ENCODE measurements at regions not wholly inside any gene's neighbourhood (a gene's known extent, or its start where the extent isn't known, plus 50 kb on each side); places are given as distances from the start of the nearest gene placed in this dataset.

DNA sequence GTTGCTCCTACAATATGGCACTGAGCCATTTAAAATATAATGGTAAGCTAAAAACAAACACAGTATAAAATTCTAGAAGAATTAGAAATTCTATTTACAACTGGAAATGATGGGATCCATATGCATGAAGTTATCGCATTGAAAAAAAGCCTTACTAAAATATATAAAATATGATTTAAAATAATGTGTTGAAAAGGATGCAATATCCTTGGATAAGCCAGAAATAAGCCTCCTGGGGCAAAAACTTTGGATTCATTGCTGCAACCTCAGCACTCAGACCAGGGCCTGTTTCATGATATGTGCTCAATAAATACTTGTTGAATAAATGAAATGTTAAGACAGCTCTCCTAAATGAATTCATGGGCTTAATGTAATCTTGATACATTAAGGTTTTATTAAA is 170.2 kb downstream of the SEM1 start:
- Mint-ChIP-seq H3K4me3 (no peak overlapping the region), H3K36me3 (no peaks in the 10 kb centered on the region), H3K27ac (no peak overlapping the region), H3K27me3 (peaks cover under 1% of the 10 kb centered on the region), H3K4me1 (ENCODE audit: unreplicated experiment) (no peaks in the 10 kb centered on the region), H3K9me3 (peaks cover 5% of the 10 kb centered on the region)
- no peak for DNase-seq (ENCODE audit: extremely low spot score, unreplicated experiment)
- TF ChIP-seq, protein P1, sequence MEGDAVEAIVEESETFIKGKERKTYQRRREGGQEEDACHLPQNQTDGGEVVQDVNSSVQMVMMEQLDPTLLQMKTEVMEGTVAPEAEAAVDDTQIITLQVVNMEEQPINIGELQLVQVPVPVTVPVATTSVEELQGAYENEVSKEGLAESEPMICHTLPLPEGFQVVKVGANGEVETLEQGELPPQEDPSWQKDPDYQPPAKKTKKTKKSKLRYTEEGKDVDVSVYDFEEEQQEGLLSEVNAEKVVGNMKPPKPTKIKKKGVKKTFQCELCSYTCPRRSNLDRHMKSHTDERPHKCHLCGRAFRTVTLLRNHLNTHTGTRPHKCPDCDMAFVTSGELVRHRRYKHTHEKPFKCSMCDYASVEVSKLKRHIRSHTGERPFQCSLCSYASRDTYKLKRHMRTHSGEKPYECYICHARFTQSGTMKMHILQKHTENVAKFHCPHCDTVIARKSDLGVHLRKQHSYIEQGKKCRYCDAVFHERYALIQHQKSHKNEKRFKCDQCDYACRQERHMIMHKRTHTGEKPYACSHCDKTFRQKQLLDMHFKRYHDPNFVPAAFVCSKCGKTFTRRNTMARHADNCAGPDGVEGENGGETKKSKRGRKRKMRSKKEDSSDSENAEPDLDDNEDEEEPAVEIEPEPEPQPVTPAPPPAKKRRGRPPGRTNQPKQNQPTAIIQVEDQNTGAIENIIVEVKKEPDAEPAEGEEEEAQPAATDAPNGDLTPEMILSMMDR (conservative IDR thresholded peaks at IDR 0.05), result no peak

GRCh38 chr7:96538632-96539031 is 171.0 kb downstream of the SEM1 start:
- H3K27ac Mint-ChIP-seq, result no peak overlapping the region
- DNase-seq (ENCODE audit: extremely low spot score, unreplicated experiment), result no peak
- peaks cover 4% of the 10 kb centered on the region for H3K27me3 Mint-ChIP-seq
- H3K4me3 Mint-ChIP-seq, result no peak overlapping the region
- peaks cover 5% of the 10 kb centered on the region for H3K9me3 Mint-ChIP-seq
- H3K4me1 Mint-ChIP-seq (ENCODE audit: unreplicated experiment), result no peaks in the 10 kb centered on the region
- TF ChIP-seq, protein P1 (conservative IDR thresholded peaks at IDR 0.05), result no peak
- H3K36me3 Mint-ChIP-seq, result no peaks in the 10 kb centered on the region

- H3K27me3 Mint-ChIP-seq, result peaks cover 10% of the 10 kb centered on the region
- H3K27ac Mint-ChIP-seq, result no peak overlapping the region
- no peaks in the 10 kb centered on the region for H3K36me3 Mint-ChIP-seq
- TF ChIP-seq, protein P1 (conservative IDR thresholded peaks at IDR 0.05), result no peak
- no peak for DNase-seq (ENCODE audit: extremely low spot score, unreplicated experiment)
- peaks cover 11% of the 10 kb centered on the region for H3K4me1 Mint-ChIP-seq (ENCODE audit: unreplicated experiment)
- H3K9me3 Mint-ChIP-seq, result peaks cover 5% of the 10 kb centered on the region
- H3K4me3 Mint-ChIP-seq, result no peak overlapping the region
Observed at GRCh38 chr7:96534221-96534620, 175.4 kb downstream of the SEM1 start.

DNA sequence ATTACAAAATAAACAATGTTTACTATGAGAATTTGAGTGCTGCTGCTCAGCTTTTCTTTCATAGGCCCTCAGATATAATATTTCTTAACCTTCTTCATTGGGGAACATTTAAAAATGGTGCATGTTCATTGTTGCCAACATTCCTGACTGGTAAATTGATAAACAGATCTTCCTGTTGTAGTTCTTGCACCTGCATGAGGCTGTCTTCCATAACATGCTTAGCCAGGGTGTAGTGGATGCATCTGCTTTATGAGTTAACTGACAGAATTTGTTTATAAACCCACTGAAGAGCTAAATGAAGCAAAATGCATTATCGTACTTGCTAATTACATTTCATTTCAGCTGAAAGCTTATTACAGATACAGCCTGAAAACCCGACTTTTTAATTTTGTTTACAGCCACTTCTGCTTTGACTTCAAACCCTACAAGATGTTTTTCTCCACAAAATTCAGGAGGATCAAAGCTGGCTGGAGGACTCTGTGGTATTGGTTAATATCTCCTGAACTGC is 177.2 kb downstream of the SEM1 start:
- H3K36me3 Mint-ChIP-seq, result no peaks in the 10 kb centered on the region
- peaks cover 11% of the 10 kb centered on the region for H3K4me1 Mint-ChIP-seq (ENCODE audit: unreplicated experiment)
- DNase-seq (ENCODE audit: extremely low spot score, unreplicated experiment), result no peak
- H3K9me3 Mint-ChIP-seq, result no peaks in the 10 kb centered on the region
- no peak overlapping the region for H3K4me3 Mint-ChIP-seq
- TF ChIP-seq, protein P1 (conservative IDR thresholded peaks at IDR 0.05), result no peak
- peaks cover 10% of the 10 kb centered on the region for H3K27me3 Mint-ChIP-seq
- H3K27ac Mint-ChIP-seq, result no peak overlapping the region

- DNase-seq (ENCODE audit: extremely low spot score, unreplicated experiment), result no peak
- no peaks in the 10 kb centered on the region for H3K9me3 Mint-ChIP-seq
- TF ChIP-seq, protein P1 (conservative IDR thresholded peaks at IDR 0.05), result no peak
- H3K27ac Mint-ChIP-seq, result no peak overlapping the region
- peaks cover 20% of the 10 kb centered on the region for H3K4me1 Mint-ChIP-seq (ENCODE audit: unreplicated experiment)
- no peak overlapping the region for H3K4me3 Mint-ChIP-seq
- peaks cover 10% of the 10 kb centered on the region for H3K27me3 Mint-ChIP-seq
- H3K36me3 Mint-ChIP-seq, result no peaks in the 10 kb centered on the region
Observed at GRCh38 chr7:96531331-96531730, 178.3 kb downstream of the SEM1 start.

DNA sequence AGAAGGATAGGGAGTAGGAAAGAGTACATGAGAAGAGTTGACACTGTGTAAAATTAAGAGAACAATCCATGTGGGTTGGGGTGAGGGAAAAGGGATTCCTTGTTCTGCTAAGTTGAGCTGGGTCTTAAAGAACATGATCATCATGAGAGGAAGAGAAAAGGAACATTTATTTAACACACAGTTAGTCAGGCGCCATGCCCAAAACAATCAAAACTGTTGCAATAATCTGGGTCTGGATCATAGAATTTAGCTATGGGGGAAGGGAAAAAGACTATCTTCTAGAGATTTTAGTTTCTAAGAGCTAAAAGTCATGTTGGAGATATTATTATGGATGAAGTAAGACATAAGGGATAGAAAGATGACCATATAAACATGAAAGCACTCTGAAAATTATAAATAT is 178.9 kb downstream of the SEM1 start:
- DNase-seq (ENCODE audit: extremely low spot score, unreplicated experiment), result no peak
- Mint-ChIP-seq H3K27ac (no peak overlapping the region), H3K4me3 (no peak overlapping the region), H3K36me3 (no peaks in the 10 kb centered on the region), H3K9me3 (no peaks in the 10 kb centered on the region), H3K27me3 (peaks cover 10% of the 10 kb centered on the region), H3K4me1 (ENCODE audit: unreplicated experiment) (peaks cover 23% of the 10 kb centered on the region)
- TF ChIP-seq, protein P1 (conservative IDR thresholded peaks at IDR 0.05), result no peak
